ENCODE measurements at regions not wholly inside any gene's neighbourhood (a gene's known extent, or its start where the extent isn't known, plus 50 kb on each side); places are given as distances from the start of the nearest gene placed in this dataset.

- peak; percentile 39 for DNase-seq
- Histone ChIP-seq H3K36me3 (replicated peaks; ENCODE audit: control insufficient read depth, insufficient read depth, low read length) (no peaks in the 10 kb centered on the region), H3K27me3 (ENCODE audit: control insufficient read depth, insufficient read depth, low read length) (no peaks in the 10 kb centered on the region), H3K4me3 (ENCODE audit: insufficient read depth, low read depth, low read length) (no peak overlapping the region)
Measured at GRCh38 chr2:6526093-6526824, 339.4 kb downstream of the CMPK2 start.

- Histone ChIP-seq H3K27me3 (ENCODE audit: control insufficient read depth, insufficient read depth, low read length) (no peaks in the 10 kb centered on the region), H3K4me3 (ENCODE audit: insufficient read depth, low read depth, low read length) (no peak overlapping the region), H3K36me3 (replicated peaks; ENCODE audit: control insufficient read depth, insufficient read depth, low read length) (no peaks in the 10 kb centered on the region)
- DNase-seq: no peak
Measured at GRCh38 chr2:6531304-6531703, 334.4 kb downstream of the CMPK2 start.

- Histone ChIP-seq H3K27me3 (ENCODE audit: control insufficient read depth, insufficient read depth, low read length) (no peaks in the 10 kb centered on the region), H3K4me3 (ENCODE audit: insufficient read depth, low read depth, low read length) (no peak overlapping the region), H3K36me3 (replicated peaks; ENCODE audit: control insufficient read depth, insufficient read depth, low read length) (no peaks in the 10 kb centered on the region)
- peak; percentile 15 for DNase-seq
Measured at GRCh38 chr2:6535572-6535971, 330.1 kb downstream of the CMPK2 start.

- Histone ChIP-seq H3K27me3 (ENCODE audit: control insufficient read depth, insufficient read depth, low read length) (no peaks in the 10 kb centered on the region), H3K36me3 (replicated peaks; ENCODE audit: control insufficient read depth, insufficient read depth, low read length) (no peaks in the 10 kb centered on the region), H3K4me3 (ENCODE audit: insufficient read depth, low read depth, low read length) (no peak overlapping the region)
- DNase-seq: no peak
Measured at GRCh38 chr2:6538607-6539006, 327.1 kb downstream of the CMPK2 start.

GRCh38 chr2:6545336-6545735 lies 320.4 kb downstream of the CMPK2 start:
- H3K27me3 ChIP-seq (ENCODE audit: control insufficient read depth, insufficient read depth, low read length): no peaks in the 10 kb centered on the region
- no peaks in the 10 kb centered on the region for H3K36me3 ChIP-seq (replicated peaks; ENCODE audit: control insufficient read depth, insufficient read depth, low read length)
- DNase-seq: no peak
- no peak overlapping the region for H3K4me3 ChIP-seq (ENCODE audit: insufficient read depth, low read depth, low read length)

GRCh38 chr2:6545795-6546194 lies 319.9 kb downstream of the CMPK2 start:
- Histone ChIP-seq H3K4me3 (ENCODE audit: insufficient read depth, low read depth, low read length) (no peak overlapping the region), H3K27me3 (ENCODE audit: control insufficient read depth, insufficient read depth, low read length) (no peaks in the 10 kb centered on the region), H3K36me3 (replicated peaks; ENCODE audit: control insufficient read depth, insufficient read depth, low read length) (no peaks in the 10 kb centered on the region)
- DNase-seq: no peak

- Histone ChIP-seq H3K4me3 (ENCODE audit: insufficient read depth, low read depth, low read length) (no peak overlapping the region), H3K36me3 (replicated peaks; ENCODE audit: control insufficient read depth, insufficient read depth, low read length) (no peaks in the 10 kb centered on the region), H3K27me3 (ENCODE audit: control insufficient read depth, insufficient read depth, low read length) (no peaks in the 10 kb centered on the region)
- no peak for DNase-seq
Measured at GRCh38 chr2:6554466-6554865, 311.2 kb downstream of the CMPK2 start.

- no peak overlapping the region for H3K4me3 ChIP-seq (ENCODE audit: insufficient read depth, low read depth, low read length)
- no peaks in the 10 kb centered on the region for H3K36me3 ChIP-seq (replicated peaks; ENCODE audit: control insufficient read depth, insufficient read depth, low read length)
- no peaks in the 10 kb centered on the region for H3K27me3 ChIP-seq (ENCODE audit: control insufficient read depth, insufficient read depth, low read length)
- DNase-seq: no peak
Measured at GRCh38 chr2:6556755-6557154, 309.0 kb downstream of the CMPK2 start.

GRCh38 chr2:6557737-6558136 lies 308.0 kb downstream of the CMPK2 start:
- no peak for DNase-seq
- no peaks in the 10 kb centered on the region for H3K36me3 ChIP-seq (replicated peaks; ENCODE audit: control insufficient read depth, insufficient read depth, low read length)
- no peak overlapping the region for H3K4me3 ChIP-seq (ENCODE audit: insufficient read depth, low read depth, low read length)
- no peaks in the 10 kb centered on the region for H3K27me3 ChIP-seq (ENCODE audit: control insufficient read depth, insufficient read depth, low read length)

GRCh38 chr2:6562771-6563170 lies 302.9 kb downstream of the CMPK2 start:
- H3K36me3 ChIP-seq (replicated peaks; ENCODE audit: control insufficient read depth, insufficient read depth, low read length): no peaks in the 10 kb centered on the region
- no peak for DNase-seq
- H3K27me3 ChIP-seq (ENCODE audit: control insufficient read depth, insufficient read depth, low read length): no peaks in the 10 kb centered on the region
- no peak overlapping the region for H3K4me3 ChIP-seq (ENCODE audit: insufficient read depth, low read depth, low read length)

GRCh38 chr2:6564326-6564725 lies 301.4 kb downstream of the CMPK2 start:
- no peak for DNase-seq
- Histone ChIP-seq H3K27me3 (ENCODE audit: control insufficient read depth, insufficient read depth, low read length) (no peaks in the 10 kb centered on the region), H3K36me3 (replicated peaks; ENCODE audit: control insufficient read depth, insufficient read depth, low read length) (no peaks in the 10 kb centered on the region), H3K4me3 (ENCODE audit: insufficient read depth, low read depth, low read length) (no peak overlapping the region)

GRCh38 chr2:6574121-6574520 lies 291.6 kb downstream of the CMPK2 start:
- Histone ChIP-seq H3K36me3 (replicated peaks; ENCODE audit: control insufficient read depth, insufficient read depth, low read length) (no peaks in the 10 kb centered on the region), H3K27me3 (ENCODE audit: control insufficient read depth, insufficient read depth, low read length) (no peaks in the 10 kb centered on the region), H3K4me3 (ENCODE audit: insufficient read depth, low read depth, low read length) (no peak overlapping the region)
- no peak for DNase-seq

- DNase-seq: no peak
- H3K4me3 ChIP-seq (ENCODE audit: insufficient read depth, low read depth, low read length): no peak overlapping the region
- no peaks in the 10 kb centered on the region for H3K27me3 ChIP-seq (ENCODE audit: control insufficient read depth, insufficient read depth, low read length)
- no peaks in the 10 kb centered on the region for H3K36me3 ChIP-seq (replicated peaks; ENCODE audit: control insufficient read depth, insufficient read depth, low read length)
Measured at GRCh38 chr2:6576302-6576701, 289.4 kb downstream of the CMPK2 start.

- Histone ChIP-seq H3K27me3 (ENCODE audit: control insufficient read depth, insufficient read depth, low read length) (no peaks in the 10 kb centered on the region), H3K4me3 (ENCODE audit: insufficient read depth, low read depth, low read length) (no peak overlapping the region), H3K36me3 (replicated peaks; ENCODE audit: control insufficient read depth, insufficient read depth, low read length) (no peaks in the 10 kb centered on the region)
- DNase-seq: no peak
Measured at GRCh38 chr2:6577960-6578359, 287.7 kb downstream of the CMPK2 start.

- no peaks in the 10 kb centered on the region for H3K27me3 ChIP-seq (ENCODE audit: control insufficient read depth, insufficient read depth, low read length)
- H3K4me3 ChIP-seq (ENCODE audit: insufficient read depth, low read depth, low read length): no peak overlapping the region
- no peaks in the 10 kb centered on the region for H3K36me3 ChIP-seq (replicated peaks; ENCODE audit: control insufficient read depth, insufficient read depth, low read length)
- DNase-seq: no peak
Measured at GRCh38 chr2:6578416-6578815, 287.3 kb downstream of the CMPK2 start.

- no peaks in the 10 kb centered on the region for H3K36me3 ChIP-seq (replicated peaks; ENCODE audit: control insufficient read depth, insufficient read depth, low read length)
- no peaks in the 10 kb centered on the region for H3K27me3 ChIP-seq (ENCODE audit: control insufficient read depth, insufficient read depth, low read length)
- no peak for DNase-seq
- H3K4me3 ChIP-seq (ENCODE audit: insufficient read depth, low read depth, low read length): no peak overlapping the region
Measured at GRCh38 chr2:6579281-6579680, 286.4 kb downstream of the CMPK2 start.
